ENCODE measurements at regions not wholly inside any gene's neighbourhood (a gene's known extent, or its start where the extent isn't known, plus 50 kb on each side); places are given as distances from the start of the nearest gene placed in this dataset.
A peak's percentile ranks its signal among the peaks of the same experiment; 100 is the strongest.
"Not testable (repeated sequence)": the region's sequence is repeated elsewhere in the genome, so short reads cannot be mapped to it uniquely, and the experiment has no call there.

DNA sequence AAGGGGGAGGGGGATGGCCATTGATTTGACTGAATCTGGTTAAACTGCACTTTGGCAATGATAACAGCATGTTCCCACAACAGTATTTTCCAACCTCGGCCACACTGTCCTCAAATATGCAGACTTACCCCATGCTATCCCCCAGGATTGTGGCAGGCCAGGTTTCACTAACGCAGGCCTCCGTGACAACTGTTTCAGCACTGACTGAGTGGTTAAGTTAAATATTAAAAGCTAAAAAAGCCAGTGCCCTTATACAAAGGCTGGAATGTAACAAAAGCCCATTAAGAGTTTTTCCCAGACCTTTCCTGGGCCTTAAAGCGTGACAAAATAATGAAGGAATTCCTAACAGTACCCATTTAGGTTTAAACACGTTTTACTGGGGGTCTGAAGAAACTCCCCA lies 202.9 kb downstream of the USP25 start:
- DNase-seq (ENCODE audit: low read depth): no peak

DNA sequence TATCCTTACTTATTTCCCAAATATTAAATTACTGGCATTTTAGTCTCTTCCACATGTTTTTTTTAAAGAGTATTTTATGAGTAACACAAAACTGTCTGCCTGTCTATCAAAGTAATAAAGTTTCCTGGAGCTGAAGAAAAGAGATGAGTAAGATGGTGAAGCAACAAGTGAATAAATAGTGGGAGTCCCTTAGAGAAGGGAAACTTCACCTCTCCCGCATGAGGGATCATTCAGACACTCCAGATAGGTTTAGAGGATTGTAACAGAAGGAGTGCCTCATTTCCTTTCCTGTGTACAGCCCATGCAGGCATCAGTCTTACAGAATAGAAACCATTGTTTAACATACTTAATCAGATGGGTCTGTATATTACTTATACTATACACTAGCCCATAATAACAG lies 205.7 kb downstream of the USP25 start:
- no peak for DNase-seq (ENCODE audit: low read depth)

DNA sequence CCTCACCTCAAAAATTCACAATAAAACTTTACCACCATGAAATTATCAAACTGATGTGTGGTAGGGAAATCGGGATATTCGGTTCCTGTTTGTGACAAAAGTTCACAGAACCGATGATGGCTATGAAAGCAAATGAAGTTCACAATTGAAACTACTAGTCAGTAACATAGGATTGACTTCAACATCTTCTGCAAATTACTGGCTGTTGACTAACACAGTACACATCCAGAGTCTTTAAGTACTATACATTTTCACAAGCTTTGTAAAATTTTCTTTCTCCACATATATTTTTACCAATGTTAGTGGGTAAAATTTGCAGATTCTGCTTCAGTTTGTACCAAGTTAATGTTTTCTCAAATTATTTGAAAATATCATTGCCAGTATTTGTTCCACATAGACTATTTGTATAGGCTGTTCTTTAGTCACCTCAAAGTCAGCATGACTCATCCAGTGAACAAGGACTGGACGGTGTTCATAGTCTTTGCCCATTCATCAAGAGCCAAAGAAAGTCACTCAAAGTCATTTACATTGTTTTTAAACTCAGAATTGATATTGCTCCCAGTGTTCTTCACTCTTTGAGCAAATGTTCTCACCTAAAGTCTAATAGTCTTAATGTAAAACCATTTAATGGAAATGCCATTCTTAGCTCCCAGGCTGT lies 213.4 kb downstream of the USP25 start:
- DNase-seq (ENCODE audit: low read depth): no peak

DNA sequence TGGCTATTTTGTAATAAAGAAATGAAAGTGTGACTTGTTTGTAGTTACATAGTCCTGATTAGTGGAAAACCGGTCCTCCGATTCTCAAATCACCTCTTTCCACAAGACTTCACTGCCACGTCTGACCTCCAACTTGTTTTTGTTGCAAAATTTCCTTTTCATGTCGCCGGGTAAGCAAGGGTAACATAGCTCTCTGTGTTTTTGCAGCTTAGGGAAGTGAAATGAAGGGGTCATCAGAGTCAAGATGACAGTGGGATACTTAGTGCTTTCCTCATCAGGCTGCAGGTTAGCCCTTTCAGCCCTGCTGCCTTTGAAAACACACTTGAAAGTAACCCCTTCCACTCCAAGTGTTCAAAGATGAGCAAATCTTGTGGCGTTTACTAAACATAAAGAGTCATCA lies 217.9 kb downstream of the USP25 start:
- DNase-seq (ENCODE audit: low read depth): no peak

DNA sequence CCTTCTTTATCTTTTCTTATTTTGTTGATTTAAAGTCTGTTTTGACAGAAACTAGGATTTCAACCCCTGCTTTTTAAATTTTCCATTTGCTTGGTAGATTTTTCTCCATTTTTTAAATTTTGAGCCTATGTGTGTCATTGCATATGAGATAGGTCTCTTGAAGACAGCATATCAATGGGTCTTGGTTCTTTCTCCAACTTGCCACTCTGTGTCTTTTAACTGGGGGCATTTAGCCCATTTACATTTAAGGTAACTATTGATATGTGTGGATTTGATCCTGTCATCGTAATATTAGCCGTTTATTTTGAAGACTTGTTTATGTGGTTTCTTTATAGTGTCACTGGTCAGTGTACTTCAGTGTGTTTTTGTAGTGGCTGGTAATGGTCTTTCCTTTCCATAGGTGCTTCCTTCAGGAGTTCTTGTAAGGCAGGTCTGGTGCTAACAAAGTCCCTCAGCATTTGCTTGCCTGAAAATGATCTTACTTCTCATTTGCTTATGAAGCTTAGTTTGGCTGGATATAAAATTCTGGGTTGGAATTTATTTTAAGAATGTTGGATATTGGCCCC lies 223.9 kb downstream of the USP25 start:
- DNase-seq (ENCODE audit: low read depth): no peak

DNA sequence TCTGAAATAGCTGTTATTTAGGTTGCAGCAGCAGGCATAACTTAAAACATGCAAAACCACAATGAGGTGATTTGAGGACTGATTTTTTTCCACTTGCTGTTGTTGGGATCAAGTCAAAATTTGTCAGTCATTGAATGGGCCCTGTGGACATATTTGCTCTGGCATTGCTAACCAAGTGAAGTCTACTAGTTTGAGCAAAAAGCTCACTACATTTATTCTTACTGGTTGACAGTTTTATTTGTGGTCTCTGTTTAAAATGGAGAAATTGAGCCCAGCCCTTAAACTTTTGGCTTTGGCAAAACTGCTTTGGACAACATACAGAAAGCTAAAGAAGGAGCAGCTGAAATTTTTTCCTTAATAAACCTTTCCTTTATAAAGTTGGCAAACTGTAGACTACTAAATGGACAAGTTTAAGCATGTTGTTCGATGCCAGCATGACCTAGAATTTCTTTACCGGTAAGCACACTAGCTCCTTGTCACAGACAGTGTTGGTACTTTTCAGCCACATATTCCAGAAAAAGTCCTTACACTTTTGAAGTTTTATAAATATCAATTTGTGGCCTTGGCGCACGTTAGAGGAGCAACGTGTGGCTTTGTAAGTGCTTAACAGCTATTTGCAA lies 234.6 kb downstream of the USP25 start:
- no peak for DNase-seq (ENCODE audit: low read depth)

DNA sequence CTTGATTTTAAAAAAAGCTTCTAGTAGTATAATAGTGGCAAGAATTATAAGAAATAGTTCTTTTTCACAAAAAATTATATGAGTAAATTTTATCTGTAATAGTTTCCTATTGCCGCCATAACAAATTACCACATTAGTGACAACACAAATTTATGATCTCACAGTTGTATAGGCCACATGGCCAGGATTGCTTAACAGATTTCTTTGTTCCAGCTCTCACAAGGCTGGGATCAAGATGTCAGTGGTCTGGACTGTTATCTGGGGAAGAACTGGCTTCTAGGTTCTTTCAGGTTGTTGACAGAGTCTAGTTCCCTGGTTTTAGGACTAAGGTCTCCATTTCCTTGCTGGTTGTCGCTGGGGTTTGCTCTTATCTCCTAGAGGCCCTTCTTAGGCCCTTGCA lies 236.4 kb downstream of the USP25 start:
- no peak for DNase-seq (ENCODE audit: low read depth)

DNA sequence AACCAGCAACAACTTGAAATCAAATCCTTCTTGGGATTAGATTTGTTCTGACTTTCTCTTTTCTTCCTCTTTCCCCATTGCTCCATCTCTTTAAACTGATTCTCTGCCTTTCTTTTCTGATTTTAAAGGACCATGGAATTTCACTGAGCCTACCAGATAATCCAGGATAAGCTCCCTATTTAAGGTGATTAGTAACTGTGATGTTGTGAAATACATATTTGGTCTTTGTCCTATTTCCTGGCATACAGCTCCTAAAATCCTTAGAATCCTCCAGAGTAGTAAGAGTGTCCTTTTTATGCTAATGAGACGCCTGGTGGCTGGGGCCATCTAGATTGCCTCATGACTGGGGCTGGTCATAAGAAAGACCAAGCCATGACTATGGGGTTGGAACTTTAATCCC lies 236.9 kb downstream of the USP25 start:
- DNase-seq (ENCODE audit: low read depth): no peak

DNA sequence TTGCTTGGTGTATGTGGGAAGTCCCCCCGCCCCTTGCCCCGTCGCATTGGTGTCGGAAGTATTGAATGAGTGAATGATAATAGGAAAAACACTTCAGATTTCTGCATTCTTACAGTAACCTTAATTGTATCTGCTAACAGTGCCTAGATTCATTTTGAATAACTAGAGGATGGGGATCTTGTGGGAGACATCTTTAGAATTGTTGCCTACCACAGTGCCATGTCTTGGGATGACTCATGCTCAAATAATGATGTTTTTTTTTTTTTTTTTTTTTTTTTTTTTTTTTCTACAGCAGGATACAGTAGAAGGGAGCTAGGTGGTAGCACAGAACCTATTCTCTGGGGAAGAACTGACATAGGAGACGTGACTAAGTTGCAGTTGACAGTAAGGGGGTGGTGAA lies 237.9 kb downstream of the USP25 start:
- no peak for DNase-seq (ENCODE audit: low read depth)

DNA sequence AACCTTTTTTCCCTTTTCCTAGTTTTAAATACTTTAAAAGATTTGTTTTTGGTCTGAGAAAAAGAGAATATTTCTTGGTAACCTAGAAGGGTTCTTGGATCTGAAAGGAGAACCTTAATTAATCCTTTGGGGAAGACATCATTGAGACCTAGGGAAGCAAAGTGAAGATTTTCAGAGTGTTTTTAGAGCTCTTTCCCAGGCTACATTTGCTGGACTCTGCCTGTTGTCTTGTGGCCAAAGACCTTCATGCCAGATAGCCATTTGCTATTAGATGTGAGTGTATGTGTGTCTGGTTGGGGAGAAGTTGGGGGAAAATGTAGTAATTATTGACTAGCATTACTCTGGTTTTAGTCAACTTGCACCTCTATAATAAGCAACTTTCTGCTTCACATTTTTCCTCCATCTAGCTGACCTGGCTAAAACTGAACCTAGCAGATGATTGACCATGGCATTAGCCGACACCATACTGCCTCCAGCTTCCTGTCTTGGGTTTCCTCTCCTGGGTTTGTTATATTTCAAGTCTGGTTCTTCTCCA lies 239.1 kb downstream of the USP25 start:
- no peak for DNase-seq (ENCODE audit: low read depth)

DNA sequence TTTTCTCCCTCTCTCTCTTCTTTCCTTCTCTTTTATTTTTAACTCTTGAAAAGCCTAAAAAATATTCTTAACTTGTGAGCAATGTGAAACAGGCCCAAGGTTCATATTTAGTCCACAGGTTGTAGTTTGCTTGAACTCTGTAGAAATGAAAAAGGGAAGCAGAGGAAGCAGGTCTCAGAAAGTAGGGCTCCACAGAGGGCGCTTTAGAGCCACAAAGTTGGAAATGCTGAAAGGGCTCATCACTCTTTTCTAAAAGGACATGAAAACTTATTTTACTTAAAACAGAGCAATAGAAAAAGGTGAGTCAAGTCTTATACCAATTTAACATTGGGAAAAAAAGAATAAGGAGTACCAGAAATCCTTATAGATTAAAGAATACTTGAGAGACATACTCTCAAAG lies 247.0 kb downstream of the USP25 start:
- DNase-seq (ENCODE audit: low read depth): no peak

DNA sequence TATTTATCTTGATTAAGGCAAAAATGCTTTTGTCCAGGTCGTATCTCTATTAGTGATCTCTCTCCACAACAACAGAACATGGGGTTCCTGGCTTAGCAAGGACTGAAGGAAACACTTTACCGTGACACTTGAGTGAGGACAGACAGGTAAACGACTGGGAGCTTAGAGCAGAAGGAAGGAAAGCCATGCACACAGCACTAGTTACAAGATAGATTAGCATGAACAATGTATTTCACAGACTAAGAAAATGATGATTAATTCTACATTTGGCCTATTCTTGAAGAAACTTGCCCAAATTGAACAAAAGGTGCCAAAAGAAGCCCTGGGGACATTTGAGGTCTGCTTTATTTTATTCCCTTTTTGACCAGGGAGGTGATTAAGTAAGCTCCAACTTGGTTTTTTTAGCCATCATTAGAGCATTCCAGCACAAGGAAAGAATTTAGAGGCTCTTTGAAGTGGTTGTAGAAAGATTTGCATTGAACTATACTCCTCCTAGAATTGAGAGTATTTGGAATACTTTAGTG lies 248.5 kb downstream of the USP25 start:
- no peak for DNase-seq (ENCODE audit: low read depth)

DNA sequence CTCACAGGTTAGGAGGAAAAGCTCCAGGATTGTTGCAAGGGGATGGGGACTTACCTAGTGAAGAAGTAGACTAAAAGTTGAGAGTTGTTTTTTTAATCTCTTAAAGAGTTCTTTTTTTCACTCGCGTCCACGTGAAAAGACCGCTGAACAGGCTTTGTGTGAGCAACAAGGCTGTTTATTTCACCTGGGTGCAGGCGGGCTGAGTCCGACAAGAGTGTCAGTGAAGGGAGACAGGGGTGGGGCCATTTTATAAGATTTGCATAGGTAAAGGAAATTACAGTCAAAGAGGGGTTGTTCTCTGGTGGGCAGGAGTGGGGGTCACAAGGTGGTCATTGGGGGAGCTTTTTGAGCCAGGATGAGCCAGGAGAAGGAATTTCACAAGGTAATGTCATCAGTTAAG lies 249.7 kb downstream of the USP25 start:
- DNase-seq (ENCODE audit: low read depth): not testable (repeated sequence)

DNA sequence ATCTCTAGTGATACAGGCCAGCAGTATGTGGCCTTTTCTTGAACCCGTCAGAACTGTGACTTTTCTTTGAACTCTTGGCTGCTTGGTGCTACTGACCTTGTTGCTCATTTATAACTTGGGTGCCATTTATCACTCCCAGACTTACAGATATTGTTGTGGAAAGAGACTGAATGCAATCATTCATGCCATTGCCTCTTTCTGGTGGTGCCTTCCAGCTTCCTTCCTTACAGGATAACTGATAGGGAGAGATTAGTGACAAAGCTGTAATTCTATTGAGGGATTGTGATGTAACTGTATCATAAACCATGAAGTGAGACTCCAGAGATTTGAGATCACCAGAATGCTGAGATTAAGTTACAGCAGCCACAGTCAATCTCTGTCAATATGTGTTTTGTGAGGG lies 256.5 kb downstream of the USP25 start:
- DNase-seq (ENCODE audit: low read depth): no peak

DNA sequence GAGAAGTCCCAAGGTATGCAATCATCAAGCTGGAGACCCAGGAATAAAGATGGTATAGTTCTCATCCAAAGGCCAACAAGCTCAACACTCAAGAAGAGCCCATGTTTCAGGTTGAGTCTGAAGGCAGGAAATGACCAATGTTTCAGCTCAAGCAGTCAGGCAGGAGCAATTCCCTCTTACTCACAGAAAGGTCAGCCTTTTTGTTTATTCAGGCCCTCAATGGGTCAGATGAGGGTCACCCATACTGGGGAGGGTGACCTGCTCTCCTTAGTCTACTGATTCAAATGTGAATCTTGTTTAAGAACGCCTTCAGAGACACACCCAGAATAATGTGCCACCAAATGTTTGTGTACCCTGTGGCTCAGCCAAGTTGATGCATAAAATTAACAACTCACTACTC lies 262.4 kb downstream of the USP25 start:
- DNase-seq (ENCODE audit: low read depth): no peak

DNA sequence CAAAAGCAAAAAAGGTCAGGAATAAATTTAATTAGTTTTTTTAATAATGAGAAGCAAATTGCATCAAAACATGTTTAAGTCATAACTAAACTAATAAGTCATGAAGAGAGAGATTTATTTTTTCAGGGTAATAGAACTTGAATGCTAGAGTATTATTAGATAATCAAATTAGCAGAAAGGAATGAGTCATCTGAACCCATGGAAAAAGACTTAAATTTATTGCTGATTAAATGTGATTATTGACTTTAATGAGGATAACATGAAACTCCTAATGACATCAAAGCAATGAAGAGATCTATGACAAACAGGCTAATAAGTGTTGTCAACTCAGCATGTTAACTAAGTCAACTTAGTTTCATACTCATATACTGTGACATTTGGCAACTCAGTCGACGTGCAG lies 264.2 kb downstream of the USP25 start:
- DNase-seq (ENCODE audit: low read depth): no peak

DNA sequence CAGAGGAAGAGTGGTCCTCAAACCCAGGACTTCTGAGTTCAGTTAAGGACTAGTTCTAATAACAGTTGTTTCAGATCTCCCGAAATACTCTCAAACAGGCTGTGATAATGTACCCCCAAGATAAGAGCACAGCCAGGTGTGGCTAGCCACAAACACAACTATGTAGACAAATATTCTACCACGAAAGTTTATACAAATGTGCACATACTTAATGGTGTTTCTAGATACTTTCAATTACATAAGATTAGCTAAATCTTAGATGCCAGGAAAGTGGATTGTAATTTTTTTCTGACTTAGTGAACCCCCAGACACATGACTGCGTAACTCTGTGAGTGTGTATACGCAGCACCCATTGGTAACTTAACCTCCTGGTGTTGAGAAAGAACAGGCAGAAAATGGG lies 270.0 kb downstream of the USP25 start:
- no peak for DNase-seq (ENCODE audit: low read depth)

DNA sequence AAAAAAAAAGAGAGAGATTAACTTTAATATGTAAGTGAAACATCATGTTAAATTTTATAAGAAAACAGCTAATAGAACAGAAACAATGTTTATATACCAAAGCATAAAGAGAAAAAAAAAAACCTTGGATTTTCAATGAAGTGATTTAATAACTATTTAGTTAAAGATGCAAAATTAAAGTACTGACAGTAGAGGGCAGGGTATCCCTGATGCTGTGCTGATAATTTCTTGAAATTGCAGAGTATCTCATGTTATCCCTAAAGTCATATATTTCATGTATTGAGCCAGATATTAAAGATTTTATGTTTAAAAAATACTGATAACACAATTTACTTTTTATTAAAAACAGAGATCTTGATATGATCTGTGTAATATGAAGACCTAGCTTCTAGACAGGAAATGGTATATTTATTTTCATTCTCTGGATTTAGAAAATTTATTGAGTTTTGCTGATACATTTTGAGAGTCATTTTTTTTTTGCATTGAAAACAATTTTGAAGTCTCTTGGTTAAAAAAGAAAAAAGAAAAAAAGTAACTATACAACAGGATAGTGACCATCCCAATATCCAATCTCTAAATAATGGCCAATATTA lies 273.2 kb downstream of the USP25 start:
- peak; percentile 45 for DNase-seq (ENCODE audit: low read depth)

DNA sequence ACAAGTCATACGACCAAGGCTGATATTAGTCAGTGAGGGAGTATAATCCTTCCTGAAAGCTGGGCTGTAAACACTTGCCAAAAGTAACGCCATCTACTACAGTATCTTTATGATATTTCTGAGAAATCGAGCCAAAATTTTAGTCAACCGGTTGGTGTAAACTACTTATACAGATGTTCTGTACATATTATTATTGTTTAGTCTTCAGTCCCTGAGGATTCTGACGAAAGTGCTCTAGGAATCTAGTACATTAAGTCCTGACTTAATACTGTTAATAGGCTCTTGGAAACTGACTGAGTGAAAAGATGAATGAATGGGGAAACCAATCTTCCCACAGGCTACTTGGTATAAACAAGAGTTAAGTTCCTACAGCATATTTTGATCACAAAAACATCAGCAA lies 274.3 kb downstream of the USP25 start:
- peak; percentile 21 for DNase-seq (ENCODE audit: low read depth)

DNA sequence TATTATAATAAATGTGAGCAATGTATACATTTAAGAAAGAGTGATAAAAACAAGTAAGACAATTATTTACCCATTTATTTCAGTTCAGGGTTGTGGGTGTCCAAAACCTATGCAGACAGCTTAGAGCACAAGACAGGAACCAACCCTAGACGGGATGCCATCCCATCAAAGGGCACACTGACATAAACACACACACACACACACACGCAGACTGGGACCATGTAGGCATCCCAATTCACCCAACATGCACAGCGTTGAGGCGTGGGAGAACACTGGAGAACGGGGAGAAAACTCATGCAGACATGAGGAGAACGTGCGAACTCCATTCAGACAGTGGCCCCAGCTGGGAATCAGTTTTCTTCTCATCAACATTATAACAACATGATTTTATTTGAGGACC lies 274.7 kb downstream of the USP25 start:
- no peak for DNase-seq (ENCODE audit: low read depth)

DNA sequence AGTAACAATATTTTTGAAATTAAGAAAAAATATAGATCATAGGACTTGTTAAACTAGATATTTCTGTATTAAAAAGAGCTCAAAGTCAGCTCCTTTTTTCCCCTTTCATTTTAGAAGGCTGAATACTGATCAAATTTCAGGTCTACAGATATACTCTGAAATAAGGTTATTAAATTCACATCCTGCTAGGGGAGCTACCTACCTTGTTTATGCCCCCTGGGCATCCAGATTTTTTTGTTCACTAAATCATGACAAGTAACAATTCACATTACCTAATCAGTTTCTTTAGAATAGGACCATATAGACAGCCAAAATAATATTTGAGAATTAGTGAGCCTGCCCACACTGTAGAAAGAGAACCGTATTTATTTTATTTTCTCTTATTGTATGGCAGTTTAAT lies 276.2 kb downstream of the USP25 start:
- DNase-seq (ENCODE audit: low read depth): no peak

DNA sequence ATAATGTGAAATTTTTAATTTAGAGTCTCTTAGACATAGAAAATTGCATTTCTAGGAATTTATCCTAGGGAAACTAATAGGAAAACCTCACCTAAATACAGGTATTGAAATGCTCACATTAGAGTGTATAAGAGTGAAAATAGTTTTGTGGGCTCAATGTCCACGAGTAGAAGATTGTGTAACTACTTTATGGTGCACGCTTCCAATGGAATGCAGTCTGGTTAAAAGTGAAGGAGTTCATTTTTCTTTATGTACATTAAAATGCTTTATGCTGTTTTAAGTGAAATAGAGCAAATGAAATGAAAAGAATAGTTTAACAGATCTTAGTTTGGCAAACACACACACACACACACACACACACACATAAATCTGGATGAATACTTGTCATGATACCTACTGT lies 278.2 kb downstream of the USP25 start:
- DNase-seq (ENCODE audit: low read depth): no peak

DNA sequence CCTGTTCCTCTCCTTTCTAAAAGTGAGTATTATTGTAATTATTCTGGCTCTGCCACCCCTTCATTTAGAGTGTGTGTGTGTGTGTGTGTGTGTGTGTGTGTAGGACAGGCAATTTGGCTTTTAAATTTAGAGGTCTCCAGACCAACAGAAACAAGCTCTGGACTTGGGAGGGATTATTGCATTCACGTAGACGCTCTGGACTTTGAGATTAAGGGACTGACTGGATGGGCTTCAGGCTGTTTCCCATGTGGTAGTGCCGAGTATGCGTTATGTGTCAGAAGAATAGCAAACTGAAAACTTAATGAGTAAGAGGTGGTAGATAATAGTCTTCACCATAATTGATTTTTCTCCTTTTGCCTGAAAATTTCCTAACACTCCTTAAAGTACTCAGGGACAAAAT lies 281.9 kb downstream of the USP25 start:
- DNase-seq (ENCODE audit: low read depth): no peak
